ENCODE measurements at regions not wholly inside any gene's neighbourhood (a gene's known extent, or its start where the extent isn't known, plus 50 kb on each side); places are given as distances from the start of the nearest gene placed in this dataset.

- no peak for DNase-seq (ENCODE audit: low spot score)
- no peak overlapping the region for H3K27ac Mint-ChIP-seq (ENCODE audit: unreplicated experiment)
- TF ChIP-seq, protein P1, sequence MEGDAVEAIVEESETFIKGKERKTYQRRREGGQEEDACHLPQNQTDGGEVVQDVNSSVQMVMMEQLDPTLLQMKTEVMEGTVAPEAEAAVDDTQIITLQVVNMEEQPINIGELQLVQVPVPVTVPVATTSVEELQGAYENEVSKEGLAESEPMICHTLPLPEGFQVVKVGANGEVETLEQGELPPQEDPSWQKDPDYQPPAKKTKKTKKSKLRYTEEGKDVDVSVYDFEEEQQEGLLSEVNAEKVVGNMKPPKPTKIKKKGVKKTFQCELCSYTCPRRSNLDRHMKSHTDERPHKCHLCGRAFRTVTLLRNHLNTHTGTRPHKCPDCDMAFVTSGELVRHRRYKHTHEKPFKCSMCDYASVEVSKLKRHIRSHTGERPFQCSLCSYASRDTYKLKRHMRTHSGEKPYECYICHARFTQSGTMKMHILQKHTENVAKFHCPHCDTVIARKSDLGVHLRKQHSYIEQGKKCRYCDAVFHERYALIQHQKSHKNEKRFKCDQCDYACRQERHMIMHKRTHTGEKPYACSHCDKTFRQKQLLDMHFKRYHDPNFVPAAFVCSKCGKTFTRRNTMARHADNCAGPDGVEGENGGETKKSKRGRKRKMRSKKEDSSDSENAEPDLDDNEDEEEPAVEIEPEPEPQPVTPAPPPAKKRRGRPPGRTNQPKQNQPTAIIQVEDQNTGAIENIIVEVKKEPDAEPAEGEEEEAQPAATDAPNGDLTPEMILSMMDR (IDR thresholded peaks at IDR 0.05; ENCODE audit: unreplicated experiment) = no peak
- H3K36me3 Mint-ChIP-seq (ENCODE audit: low read depth, unreplicated experiment) = no peaks in the 10 kb centered on the region
- H3K9me3 Mint-ChIP-seq (ENCODE audit: unreplicated experiment) = no peaks in the 10 kb centered on the region
- H3K27me3 Mint-ChIP-seq (ENCODE audit: unreplicated experiment) = no peaks in the 10 kb centered on the region
- H3K4me3 Mint-ChIP-seq (ENCODE audit: unreplicated experiment) = no peak overlapping the region
- H3K4me1 Mint-ChIP-seq (ENCODE audit: unreplicated experiment) = no peaks in the 10 kb centered on the region
Measured at GRCh38 chr13:39215971-39216370, 177.7 kb downstream of the NHLRC3 start.

DNA sequence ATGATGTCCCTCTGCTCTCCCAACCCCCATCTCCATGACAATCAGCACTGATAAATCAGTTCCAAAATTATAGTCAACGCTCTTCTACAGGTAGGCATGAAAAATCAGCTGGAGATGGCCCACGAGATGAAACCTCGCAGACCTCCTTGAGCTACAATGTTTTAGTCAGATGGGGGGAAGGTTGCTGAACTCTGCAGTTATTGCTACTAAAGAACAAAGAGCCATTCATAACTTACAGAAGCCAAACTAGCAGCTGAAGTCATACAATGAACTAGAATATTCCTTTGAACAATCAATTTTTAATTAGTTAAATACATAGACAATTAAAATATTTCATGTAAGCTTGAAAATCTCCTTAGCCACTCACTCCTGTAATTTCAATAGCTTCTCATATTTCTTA is 179.2 kb downstream of the NHLRC3 start:
- Mint-ChIP-seq H3K4me1 (ENCODE audit: unreplicated experiment) (no peaks in the 10 kb centered on the region), H3K27me3 (ENCODE audit: unreplicated experiment) (no peaks in the 10 kb centered on the region), H3K9me3 (ENCODE audit: unreplicated experiment) (no peaks in the 10 kb centered on the region), H3K4me3 (ENCODE audit: unreplicated experiment) (no peak overlapping the region), H3K36me3 (ENCODE audit: low read depth, unreplicated experiment) (no peaks in the 10 kb centered on the region), H3K27ac (ENCODE audit: unreplicated experiment) (no peak overlapping the region)
- TF ChIP-seq, protein P1 (IDR thresholded peaks at IDR 0.05; ENCODE audit: unreplicated experiment) = no peak
- no peak for DNase-seq (ENCODE audit: low spot score)

- Mint-ChIP-seq H3K27ac (ENCODE audit: unreplicated experiment) (no peak overlapping the region), H3K27me3 (ENCODE audit: unreplicated experiment) (no peaks in the 10 kb centered on the region), H3K9me3 (ENCODE audit: unreplicated experiment) (no peaks in the 10 kb centered on the region), H3K4me3 (ENCODE audit: unreplicated experiment) (no peak overlapping the region), H3K4me1 (ENCODE audit: unreplicated experiment) (no peaks in the 10 kb centered on the region), H3K36me3 (ENCODE audit: low read depth, unreplicated experiment) (no peaks in the 10 kb centered on the region)
- DNase-seq (ENCODE audit: low spot score) = no peak
- TF ChIP-seq, protein P1 (IDR thresholded peaks at IDR 0.05; ENCODE audit: unreplicated experiment) = no peak
Measured at GRCh38 chr13:39224671-39225240, 186.5 kb downstream of the NHLRC3 start.

GRCh38 chr13:39225860-39226259 is 187.6 kb downstream of the NHLRC3 start:
- H3K27ac Mint-ChIP-seq (ENCODE audit: unreplicated experiment) = no peak overlapping the region
- H3K4me1 Mint-ChIP-seq (ENCODE audit: unreplicated experiment) = no peaks in the 10 kb centered on the region
- TF ChIP-seq, protein P1 (IDR thresholded peaks at IDR 0.05; ENCODE audit: unreplicated experiment) = no peak
- DNase-seq (ENCODE audit: low spot score) = no peak
- no peak overlapping the region for H3K4me3 Mint-ChIP-seq (ENCODE audit: unreplicated experiment)
- H3K27me3 Mint-ChIP-seq (ENCODE audit: unreplicated experiment) = no peaks in the 10 kb centered on the region
- H3K36me3 Mint-ChIP-seq (ENCODE audit: low read depth, unreplicated experiment) = no peaks in the 10 kb centered on the region
- no peaks in the 10 kb centered on the region for H3K9me3 Mint-ChIP-seq (ENCODE audit: unreplicated experiment)

GRCh38 chr13:39226359-39226758 is 188.1 kb downstream of the NHLRC3 start:
- no peaks in the 10 kb centered on the region for H3K36me3 Mint-ChIP-seq (ENCODE audit: low read depth, unreplicated experiment)
- H3K4me1 Mint-ChIP-seq (ENCODE audit: unreplicated experiment) = no peaks in the 10 kb centered on the region
- TF ChIP-seq, protein P1 (IDR thresholded peaks at IDR 0.05; ENCODE audit: unreplicated experiment) = no peak
- no peak overlapping the region for H3K4me3 Mint-ChIP-seq (ENCODE audit: unreplicated experiment)
- no peak overlapping the region for H3K27ac Mint-ChIP-seq (ENCODE audit: unreplicated experiment)
- no peaks in the 10 kb centered on the region for H3K27me3 Mint-ChIP-seq (ENCODE audit: unreplicated experiment)
- H3K9me3 Mint-ChIP-seq (ENCODE audit: unreplicated experiment) = no peaks in the 10 kb centered on the region
- DNase-seq (ENCODE audit: low spot score) = no peak

Measured in endothelial cell (in vitro differentiated cells).